Muscle of arm (tissue), 1 donor: ENCODE measurements at regions not wholly inside any gene's neighbourhood (a gene's known extent, or its start where the extent isn't known, plus 50 kb on each side); places are given as distances from the start of the nearest gene placed in this dataset.

Experiments
- DNase-seq: peaks from one replicate; pipeline ENCODE4 v3.0.0-alpha.2; 2013

GRCh38 chr6:84464471-84464870 is 237.0 kb upstream of the CEP162 start:
- DNase-seq: no peak

- no peak for DNase-seq
Observed at GRCh38 chr6:84462698-84463097, 235.3 kb upstream of the CEP162 start.

GRCh38 chr6:84461461-84461860 is 234.0 kb upstream of the CEP162 start:
- no peak for DNase-seq

- DNase-seq: no peak
Observed at GRCh38 chr6:84460491-84460890, 233.0 kb upstream of the CEP162 start.

GRCh38 chr6:84459401-84459800 is 232.0 kb upstream of the CEP162 start:
- no peak for DNase-seq

GRCh38 chr6:84458271-84458670 is 230.8 kb upstream of the CEP162 start:
- no peak for DNase-seq

- DNase-seq: no peak
Observed at GRCh38 chr6:84457276-84457675, 229.8 kb upstream of the CEP162 start.

- DNase-seq: no peak
Observed at GRCh38 chr6:84456803-84457202, 229.4 kb upstream of the CEP162 start.

GRCh38 chr6:84455511-84456029 is 228.1 kb upstream of the CEP162 start:
- DNase-seq: no peak

GRCh38 chr6:84453499-84453898 is 226.1 kb upstream of the CEP162 start:
- no peak for DNase-seq

- DNase-seq: no peak
Observed at GRCh38 chr6:84450018-84450417, 222.6 kb upstream of the CEP162 start.

- no peak for DNase-seq
Observed at GRCh38 chr6:84449220-84449619, 221.8 kb upstream of the CEP162 start.

- no peak for DNase-seq
Observed at GRCh38 chr6:84448331-84448730, 220.9 kb upstream of the CEP162 start.

- DNase-seq: no peak
Observed at GRCh38 chr6:84447651-84448050, 220.2 kb upstream of the CEP162 start.

- no peak for DNase-seq
Observed at GRCh38 chr6:84445068-84445467, 217.6 kb upstream of the CEP162 start.

- no peak for DNase-seq
Observed at GRCh38 chr6:84442208-84442607, 214.8 kb upstream of the CEP162 start.

GRCh38 chr6:84441456-84441855 is 214.0 kb upstream of the CEP162 start:
- no peak for DNase-seq

GRCh38 chr6:84434550-84434949 is 207.1 kb upstream of the CEP162 start:
- no peak for DNase-seq

GRCh38 chr6:84432619-84433018 is 205.2 kb upstream of the CEP162 start:
- DNase-seq: no peak

GRCh38 chr6:84428300-84428907 is 201.0 kb upstream of the CEP162 start:
- DNase-seq: peak; percentile 67

GRCh38 chr6:84425971-84426705 is 198.7 kb upstream of the CEP162 start:
- DNase-seq: no peak

GRCh38 chr6:84424956-84425355 is 197.5 kb upstream of the CEP162 start:
- no peak for DNase-seq

- peak; percentile 79 for DNase-seq
Observed at GRCh38 chr6:84422380-84422968, 195.0 kb upstream of the CEP162 start.
